H9 (cell line): ENCODE measurements at regions not wholly inside any gene's neighbourhood (a gene's known extent, or its start where the extent isn't known, plus 50 kb on each side); places are given as distances from the start of the nearest gene placed in this dataset.
A peak's percentile ranks its signal among the peaks of the same experiment; 100 is the strongest.

Source experiments
- DNase-seq: peaks from one replicate; pipeline ENCODE4 v3.0.0-alpha.2; 2017
- H2AFZ ChIP-seq: one replicate; pipeline ENCODE4 v1.6.1; 2013; ENCODE audit warnings: mild to moderate bottlenecking, low read length, control low read depth, moderate library complexity
- H2AK5ac ChIP-seq: 2 replicates; pipeline ENCODE4 v1.6.1; 2013; ENCODE audit warnings: low read length, control low read depth, mixed read lengths; ENCODE audit not compliant: insufficient read length
- H2BK120ac ChIP-seq: one replicate; pipeline ENCODE4 v1.6.1; 2013; ENCODE audit warnings: low read depth, mild to moderate bottlenecking, low read length, control low read depth, inconsistent platforms; ENCODE audit not compliant: poor library complexity, severe bottlenecking
- H2BK12ac ChIP-seq: 2 replicates; pipeline ENCODE4 v1.6.1; 2013; ENCODE audit warnings: low read length, control low read depth, mixed read lengths, low read depth; ENCODE audit not compliant: insufficient read length
- H2BK15ac ChIP-seq: 2 replicates; pipeline ENCODE4 v1.6.1; 2013; ENCODE audit warnings: low read depth, low read length, control low read depth
- H2BK20ac ChIP-seq: one replicate; pipeline ENCODE4 v1.6.1; 2013; ENCODE audit warnings: low read depth, mild to moderate bottlenecking, low read length, control low read depth, inconsistent platforms; ENCODE audit not compliant: poor library complexity, severe bottlenecking
- H2BK5ac ChIP-seq: 2 replicates; pipeline ENCODE4 v1.6.1; 2013; ENCODE audit warnings: low read length, control low read depth, mixed read lengths; ENCODE audit not compliant: insufficient read length
- H3K14ac ChIP-seq: 2 replicates; pipeline ENCODE4 v1.6.1; 2013; ENCODE audit warnings: low read length, control low read depth; ENCODE audit not compliant: insufficient read depth
- H3K18ac ChIP-seq: 2 replicates; pipeline ENCODE4 v1.6.1; 2013; ENCODE audit warnings: low read depth, mild to moderate bottlenecking, mixed read lengths, low read length, control low read depth; ENCODE audit not compliant: insufficient read length
- H3K23ac ChIP-seq: 2 replicates; pipeline ENCODE4 v1.6.1; 2013; ENCODE audit warnings: low read length, control low read depth, mixed read lengths, low read depth; ENCODE audit not compliant: insufficient read length
- H3K23me2 ChIP-seq: 2 replicates; pipeline ENCODE4 v1.6.1; 2013; ENCODE audit warnings: low read depth, mild to moderate bottlenecking, mixed read lengths, low read length, control low read depth; ENCODE audit not compliant: insufficient read length, poor library complexity, severe bottlenecking
- H3K27ac ChIP-seq: 2 replicates; pipeline ENCODE4 v1.5.1; 2013; ENCODE audit warnings: low read length, control low read depth, mixed read lengths, low read depth; ENCODE audit not compliant: insufficient read length
- H3K27me3 ChIP-seq: 2 replicates; pipeline ENCODE4 v1.6.1; 2013; ENCODE audit warnings: low read length, control low read depth, inconsistent platforms; ENCODE audit not compliant: insufficient read depth
- H3K4ac ChIP-seq: 2 replicates; pipeline ENCODE4 v1.6.1; 2013; ENCODE audit warnings: low read depth, mild to moderate bottlenecking, control low read depth, inconsistent platforms, low read length, moderate library complexity
- H3K4me1 ChIP-seq: 2 replicates; pipeline ENCODE4 v1.6.1; 2013; ENCODE audit warnings: low read length, control low read depth, inconsistent platforms; ENCODE audit not compliant: insufficient read depth
- H3K4me2 ChIP-seq: 2 replicates; pipeline ENCODE4 v1.6.1; 2013; ENCODE audit warnings: low read length, control low read depth, mixed read lengths; ENCODE audit not compliant: insufficient read length, insufficient read depth
- H3K56ac ChIP-seq: 2 replicates; pipeline ENCODE4 v1.6.1; 2013; ENCODE audit warnings: low read depth, mild to moderate bottlenecking, mixed read lengths, low read length, control low read depth; ENCODE audit not compliant: insufficient read length
- H3K79me1 ChIP-seq: 2 replicates; pipeline ENCODE4 v1.6.1; 2013; ENCODE audit warnings: low read depth, mild to moderate bottlenecking, moderate library complexity, low read length, control low read depth, inconsistent platforms; ENCODE audit not compliant: insufficient read depth, poor library complexity, severe bottlenecking
- H3K79me2 ChIP-seq: 2 replicates; pipeline ENCODE4 v1.6.1; 2013; ENCODE audit warnings: low read length, control low read depth, inconsistent platforms; ENCODE audit not compliant: insufficient read depth
- H3K9ac ChIP-seq: 2 replicates; pipeline ENCODE4 v1.6.1; 2013; ENCODE audit warnings: low read length, control low read depth, mixed read lengths; ENCODE audit not compliant: insufficient read length; ENCODE audit errors: extremely low read depth
- H3K9me3 ChIP-seq: one replicate; pipeline ENCODE4 v1.6.1; 2013; ENCODE audit warnings: low read depth, low read length, inconsistent platforms; ENCODE audit not compliant: control insufficient read depth
- H3T11ph ChIP-seq: one replicate; pipeline ENCODE4 v1.6.1; 2013; ENCODE audit warnings: mild to moderate bottlenecking, low read length, control low read depth, inconsistent platforms
- H4K20me1 ChIP-seq: one replicate; pipeline ENCODE4 v1.6.1; 2013; ENCODE audit not compliant: control insufficient read depth, insufficient read length, insufficient read depth
- H4K5ac ChIP-seq: 2 replicates; pipeline ENCODE4 v1.6.1; 2013; ENCODE audit warnings: low read depth, mild to moderate bottlenecking, mixed read lengths, low read length, control low read depth; ENCODE audit not compliant: insufficient read length
- H4K8ac ChIP-seq: replicated peaks from 2 replicates; pipeline ENCODE4 v1.6.1; 2013; ENCODE audit warnings: low read length, control low read depth, mixed read lengths, low read depth; ENCODE audit not compliant: insufficient read length
- H4K91ac ChIP-seq: 2 replicates; pipeline ENCODE4 v1.6.1; 2013; ENCODE audit warnings: low read depth, mild to moderate bottlenecking, moderate library complexity, mixed read lengths, low read length, control low read depth; ENCODE audit not compliant: insufficient read length
- H3K27ac Mint-ChIP-seq, 3 experiments: 2 replicates in 2 of 3; 3 replicates in 1 of 3; pipeline ENCODE4 v1.8.0; 2020 to 2021; ENCODE audit warnings: mixed read lengths in 3 of 3, mild to moderate bottlenecking in 1 of 3, moderate library complexity in 1 of 3
- H3K27me3 Mint-ChIP-seq: 2 replicates; pipeline ENCODE4 v1.8.0; 2021; ENCODE audit warnings: low read depth, mild to moderate bottlenecking, moderate library complexity, mixed read lengths
- H3K36me3 Mint-ChIP-seq, 3 experiments: 2 replicates in 2 of 3; 3 replicates in 1 of 3; pipeline ENCODE4 v1.8.0; 2020 to 2021; ENCODE audit warnings: low read depth in 3 of 3, mixed read lengths in 3 of 3; ENCODE audit not compliant: insufficient read depth in 1 of 3
- H3K4me1 Mint-ChIP-seq, 2 experiments: 2 replicates each; pipeline ENCODE4 v1.8.0; 2020; ENCODE audit warnings: mixed read lengths in 2 of 2
- H3K4me3 Mint-ChIP-seq, 2 experiments: 2 replicates in 1 of 2; 3 replicates in 1 of 2; pipeline ENCODE4 v1.8.0; 2020 to 2021; ENCODE audit warnings: mild to moderate bottlenecking in 2 of 2, mixed read lengths in 2 of 2, moderate library complexity in 1 of 2
- H3K9me3 Mint-ChIP-seq, 2 experiments: 2 replicates in 1 of 2; 3 replicates in 1 of 2; pipeline ENCODE4 v1.8.0; 2020; ENCODE audit warnings: mild to moderate bottlenecking in 2 of 2, mixed read lengths in 2 of 2, moderate library complexity in 1 of 2
- TF ChIP-seq, protein P1 (sequence below): fragments of 200-600 bp; sonication (generic); conservative IDR thresholded peaks from 3 replicates; pipeline ENCODE4 v1.8.0; 2021; ENCODE audit warnings: antibody characterized with exemption, mild to moderate bottlenecking

DNA sequence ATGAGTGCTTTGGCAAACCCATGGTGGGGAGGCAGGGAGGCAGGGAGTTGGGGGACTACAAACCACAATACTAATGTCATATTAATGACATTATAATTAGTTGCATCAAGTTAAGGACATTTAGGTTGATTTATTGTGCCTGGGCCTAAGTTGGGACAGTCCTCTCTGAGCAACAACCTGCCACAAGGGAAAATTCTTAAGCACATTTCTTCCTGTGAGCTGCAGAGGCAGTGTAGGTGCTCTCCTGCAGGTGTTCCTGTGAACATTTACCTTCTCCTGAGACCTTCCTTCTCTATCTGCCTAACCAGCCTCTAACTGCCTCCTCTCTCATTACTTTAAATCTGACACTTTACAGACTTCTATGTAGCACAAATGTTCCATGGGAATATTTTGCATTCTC, 1830.0 kb upstream of the AGA start:
- Histone ChIP-seq H2AFZ (no peak overlapping the region), H3K23me2 (no peaks in the 10 kb centered on the region), H3K79me2 (no peaks in the 10 kb centered on the region), H4K20me1 (no peaks in the 10 kb centered on the region), H4K8ac (no peak overlapping the region), H2BK15ac (no peak overlapping the region), H2AK5ac (no peak overlapping the region), H3K27ac (no peak overlapping the region), H3K14ac (no peak overlapping the region), H2BK20ac (no peak overlapping the region), H2BK5ac (no peak overlapping the region), H3K4me2 (no peak overlapping the region), H3K27me3 (no peaks in the 10 kb centered on the region), H3K4me1 (peaks cover 5% of the 10 kb centered on the region; the same call in 1 of the 2 replicates), H2BK120ac (no peak overlapping the region), H3T11ph (no peak overlapping the region), H3K79me1 (no peaks in the 10 kb centered on the region), H3K56ac (no peak overlapping the region), H3K4ac (no peak overlapping the region), H4K91ac (no peak overlapping the region), H3K18ac (no peak overlapping the region), H3K23ac (no peak overlapping the region), H2BK12ac (no peak overlapping the region), H3K9ac (no peak overlapping the region), H4K5ac (no peak overlapping the region), H3K9me3 (no peaks in the 10 kb centered on the region)
- H3K9me3 Mint-ChIP-seq, result no peaks in the 10 kb centered on the region; a peak in 1 of 5 replicates
- TF ChIP-seq, protein P1, sequence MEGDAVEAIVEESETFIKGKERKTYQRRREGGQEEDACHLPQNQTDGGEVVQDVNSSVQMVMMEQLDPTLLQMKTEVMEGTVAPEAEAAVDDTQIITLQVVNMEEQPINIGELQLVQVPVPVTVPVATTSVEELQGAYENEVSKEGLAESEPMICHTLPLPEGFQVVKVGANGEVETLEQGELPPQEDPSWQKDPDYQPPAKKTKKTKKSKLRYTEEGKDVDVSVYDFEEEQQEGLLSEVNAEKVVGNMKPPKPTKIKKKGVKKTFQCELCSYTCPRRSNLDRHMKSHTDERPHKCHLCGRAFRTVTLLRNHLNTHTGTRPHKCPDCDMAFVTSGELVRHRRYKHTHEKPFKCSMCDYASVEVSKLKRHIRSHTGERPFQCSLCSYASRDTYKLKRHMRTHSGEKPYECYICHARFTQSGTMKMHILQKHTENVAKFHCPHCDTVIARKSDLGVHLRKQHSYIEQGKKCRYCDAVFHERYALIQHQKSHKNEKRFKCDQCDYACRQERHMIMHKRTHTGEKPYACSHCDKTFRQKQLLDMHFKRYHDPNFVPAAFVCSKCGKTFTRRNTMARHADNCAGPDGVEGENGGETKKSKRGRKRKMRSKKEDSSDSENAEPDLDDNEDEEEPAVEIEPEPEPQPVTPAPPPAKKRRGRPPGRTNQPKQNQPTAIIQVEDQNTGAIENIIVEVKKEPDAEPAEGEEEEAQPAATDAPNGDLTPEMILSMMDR, result no peak
- DNase-seq, result no peak
- H3K4me3 Mint-ChIP-seq, result no peak overlapping the region
- H3K27me3 Mint-ChIP-seq, result no peaks in the 10 kb centered on the region
- H3K4me1 Mint-ChIP-seq, result peaks cover 15 to 16% of the 10 kb centered on the region in 2 experiments
- H3K27ac Mint-ChIP-seq, result peak overlapping the region in 1 of 3 experiments; percentile 53; a peak in 1 of 7 replicates
- H3K36me3 Mint-ChIP-seq, result no peaks in the 10 kb centered on the region
